ENCODE measurements at regions not wholly inside any gene's neighbourhood (a gene's known extent, or its start where the extent isn't known, plus 50 kb on each side); places are given as distances from the start of the nearest gene placed in this dataset.

DNA sequence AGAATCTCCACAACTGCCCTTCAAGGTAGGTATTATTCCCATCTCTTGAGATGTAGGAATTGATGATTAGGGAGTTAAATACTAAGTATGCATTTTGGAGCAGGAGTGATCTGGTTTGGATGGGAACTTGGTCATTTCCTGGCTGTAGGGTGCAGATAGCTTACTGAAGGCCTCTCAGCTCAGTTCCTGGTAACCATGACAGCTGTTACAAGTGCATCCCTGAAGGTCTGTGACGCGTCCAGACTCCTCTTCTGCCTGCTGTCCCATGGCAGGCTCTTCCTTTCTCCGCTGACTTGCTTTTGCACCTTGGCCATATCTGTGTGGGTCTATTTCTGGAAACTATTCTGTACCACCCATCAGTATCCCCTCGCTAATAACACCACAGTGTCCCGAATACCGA is 387.8 kb downstream of the ZNF536 start:
- Mint-ChIP-seq H3K27ac (ENCODE audit: low read depth, unreplicated experiment) (no peak overlapping the region), H3K36me3 (ENCODE audit: insufficient read depth, unreplicated experiment) (no peaks in the 10 kb centered on the region), H3K4me1 (ENCODE audit: insufficient read depth, unreplicated experiment) (no peaks in the 10 kb centered on the region), H3K9me3 (ENCODE audit: unreplicated experiment) (peaks cover 46% of the 10 kb centered on the region), H3K27me3 (ENCODE audit: insufficient read depth, unreplicated experiment) (no peaks in the 10 kb centered on the region), H3K4me3 (ENCODE audit: unreplicated experiment) (no peak overlapping the region)
- intact Hi-C loops (cut with micrococcal nuclease): no loop called here
- CTCF ChIA-PET: no interaction called here
- BruUV-seq (replicated peaks): no TSS peak
- no peak for DNase-seq (ENCODE audit: unreplicated experiment)
- POLR2A ChIA-PET: no interaction called here
- TF ChIP-seq, protein P1, sequence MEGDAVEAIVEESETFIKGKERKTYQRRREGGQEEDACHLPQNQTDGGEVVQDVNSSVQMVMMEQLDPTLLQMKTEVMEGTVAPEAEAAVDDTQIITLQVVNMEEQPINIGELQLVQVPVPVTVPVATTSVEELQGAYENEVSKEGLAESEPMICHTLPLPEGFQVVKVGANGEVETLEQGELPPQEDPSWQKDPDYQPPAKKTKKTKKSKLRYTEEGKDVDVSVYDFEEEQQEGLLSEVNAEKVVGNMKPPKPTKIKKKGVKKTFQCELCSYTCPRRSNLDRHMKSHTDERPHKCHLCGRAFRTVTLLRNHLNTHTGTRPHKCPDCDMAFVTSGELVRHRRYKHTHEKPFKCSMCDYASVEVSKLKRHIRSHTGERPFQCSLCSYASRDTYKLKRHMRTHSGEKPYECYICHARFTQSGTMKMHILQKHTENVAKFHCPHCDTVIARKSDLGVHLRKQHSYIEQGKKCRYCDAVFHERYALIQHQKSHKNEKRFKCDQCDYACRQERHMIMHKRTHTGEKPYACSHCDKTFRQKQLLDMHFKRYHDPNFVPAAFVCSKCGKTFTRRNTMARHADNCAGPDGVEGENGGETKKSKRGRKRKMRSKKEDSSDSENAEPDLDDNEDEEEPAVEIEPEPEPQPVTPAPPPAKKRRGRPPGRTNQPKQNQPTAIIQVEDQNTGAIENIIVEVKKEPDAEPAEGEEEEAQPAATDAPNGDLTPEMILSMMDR (IDR thresholded peaks at IDR 0.05; ENCODE audit: unreplicated experiment): no peak

DNA sequence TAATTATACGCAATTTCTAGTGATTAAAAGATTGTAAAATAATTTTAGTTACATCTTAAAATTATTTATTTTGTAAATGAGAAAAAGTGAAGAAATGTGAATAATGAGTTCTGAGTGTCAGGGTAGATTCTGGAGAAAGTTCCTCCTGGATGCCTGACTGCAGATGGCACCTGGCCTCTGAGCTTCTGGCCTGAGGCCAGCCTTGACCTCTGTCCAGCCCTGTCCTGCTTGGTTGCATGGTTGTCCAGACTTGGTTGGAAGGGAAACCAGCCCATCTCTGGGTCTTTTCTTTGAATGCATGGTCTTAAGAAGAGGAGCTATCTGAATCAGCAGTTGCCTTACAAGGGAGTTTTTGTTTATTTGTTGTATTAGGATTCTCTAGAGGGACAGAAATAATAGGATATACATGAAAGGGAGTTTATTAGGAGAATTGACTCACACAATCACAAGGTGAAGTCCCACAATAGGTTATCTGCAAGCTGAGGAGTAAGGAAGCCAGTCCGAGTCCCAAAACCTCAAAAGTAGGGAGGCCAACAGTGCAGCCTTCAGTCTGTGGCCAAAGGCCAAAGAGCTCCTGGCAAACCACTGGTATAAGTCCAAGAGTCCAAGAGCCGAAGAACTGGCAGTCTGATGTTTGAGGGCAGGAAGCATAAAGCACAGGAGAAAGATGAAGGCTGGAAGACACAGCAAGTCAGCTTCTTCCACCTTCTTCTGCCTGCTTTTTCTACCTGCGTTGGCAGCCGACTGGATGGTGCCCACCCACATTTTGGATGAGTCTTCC is 385.8 kb downstream of the ZNF536 start:
- TF ChIP-seq, protein P1 (IDR thresholded peaks at IDR 0.05; ENCODE audit: unreplicated experiment): no peak
- DNase-seq (ENCODE audit: unreplicated experiment): no peak
- Mint-ChIP-seq H3K9me3 (ENCODE audit: unreplicated experiment) (peaks cover 40% of the 10 kb centered on the region), H3K4me3 (ENCODE audit: unreplicated experiment) (no peak overlapping the region), H3K36me3 (ENCODE audit: insufficient read depth, unreplicated experiment) (no peaks in the 10 kb centered on the region), H3K27me3 (ENCODE audit: insufficient read depth, unreplicated experiment) (no peaks in the 10 kb centered on the region), H3K27ac (ENCODE audit: low read depth, unreplicated experiment) (no peak overlapping the region), H3K4me1 (ENCODE audit: insufficient read depth, unreplicated experiment) (no peaks in the 10 kb centered on the region)
- ChIA-PET POLR2A (no interaction called here), CTCF (no interaction called here)
- intact Hi-C loops (cut with micrococcal nuclease): no loop called here
- BruUV-seq (replicated peaks): no TSS peak

DNA sequence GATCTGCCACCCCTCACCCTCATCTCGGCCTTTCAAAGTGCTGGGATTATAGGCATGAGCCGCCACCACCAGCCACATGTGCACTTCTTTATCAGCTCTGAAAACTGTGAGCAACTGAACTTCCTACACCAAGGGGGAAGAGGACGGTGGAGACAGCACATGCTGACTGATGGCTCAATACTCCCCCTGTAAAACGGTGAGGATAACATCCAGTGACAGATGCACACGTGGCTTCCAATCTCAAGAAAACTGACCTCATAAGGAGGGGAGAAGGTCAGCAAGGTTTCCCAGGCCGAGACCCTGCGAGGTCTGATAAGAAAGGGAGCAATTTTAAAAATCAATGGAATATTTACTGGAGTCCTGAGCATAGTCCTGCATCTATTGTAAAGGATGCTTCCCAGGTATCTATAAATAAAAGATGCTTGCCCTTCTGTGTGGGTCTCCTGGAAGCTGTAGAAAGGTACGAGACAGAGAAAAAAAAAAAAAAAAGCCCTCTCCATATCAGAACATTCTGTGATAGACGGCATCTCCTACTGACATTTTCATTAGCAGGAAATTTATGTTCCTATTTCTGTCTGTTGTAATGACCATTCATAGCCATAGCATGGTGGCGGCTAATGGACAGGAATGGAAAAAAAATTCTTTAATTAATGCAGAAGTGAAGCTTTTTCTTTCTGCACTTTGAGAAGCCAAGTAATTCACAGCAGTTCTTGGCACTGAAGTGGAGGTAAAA is 385.1 kb downstream of the ZNF536 start:
- DNase-seq (ENCODE audit: unreplicated experiment): no peak
- no peaks in the 10 kb centered on the region for H3K27me3 Mint-ChIP-seq (ENCODE audit: insufficient read depth, unreplicated experiment)
- ChIA-PET CTCF (no interaction called here), POLR2A (no interaction called here)
- TF ChIP-seq, protein P1 (IDR thresholded peaks at IDR 0.05; ENCODE audit: unreplicated experiment): no peak
- peaks cover 40% of the 10 kb centered on the region for H3K9me3 Mint-ChIP-seq (ENCODE audit: unreplicated experiment)
- BruUV-seq (replicated peaks): no TSS peak
- H3K36me3 Mint-ChIP-seq (ENCODE audit: insufficient read depth, unreplicated experiment): no peaks in the 10 kb centered on the region
- H3K4me1 Mint-ChIP-seq (ENCODE audit: insufficient read depth, unreplicated experiment): no peaks in the 10 kb centered on the region
- H3K27ac Mint-ChIP-seq (ENCODE audit: low read depth, unreplicated experiment): no peak overlapping the region
- intact Hi-C loops (cut with micrococcal nuclease): no loop called here
- H3K4me3 Mint-ChIP-seq (ENCODE audit: unreplicated experiment): no peak overlapping the region

DNA sequence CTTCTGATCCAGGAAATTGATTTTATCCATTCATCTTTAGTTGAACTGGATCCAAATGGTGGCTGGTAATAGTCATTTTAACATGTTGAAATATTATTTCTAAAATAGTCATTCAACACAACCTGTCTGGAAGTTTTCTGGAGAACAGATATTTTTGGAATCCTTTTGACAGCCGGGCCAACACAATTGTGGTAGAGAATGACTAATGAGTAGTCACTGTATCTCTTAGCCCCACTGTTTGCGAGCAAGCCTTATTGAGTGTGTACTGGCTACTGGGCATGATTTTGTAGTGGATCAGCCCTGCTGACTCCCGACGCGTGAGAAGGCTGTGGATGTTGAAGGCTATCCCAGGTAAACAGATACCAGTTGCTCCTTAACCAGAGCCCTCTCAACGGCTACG is 383.4 kb downstream of the ZNF536 start:
- Mint-ChIP-seq H3K4me1 (ENCODE audit: insufficient read depth, unreplicated experiment) (no peaks in the 10 kb centered on the region), H3K27ac (ENCODE audit: low read depth, unreplicated experiment) (no peak overlapping the region), H3K36me3 (ENCODE audit: insufficient read depth, unreplicated experiment) (no peaks in the 10 kb centered on the region), H3K27me3 (ENCODE audit: insufficient read depth, unreplicated experiment) (no peaks in the 10 kb centered on the region), H3K9me3 (ENCODE audit: unreplicated experiment) (peaks cover 40% of the 10 kb centered on the region), H3K4me3 (ENCODE audit: unreplicated experiment) (no peak overlapping the region)
- DNase-seq (ENCODE audit: unreplicated experiment): no peak
- POLR2A ChIA-PET: no interaction called here
- no TSS peak for BruUV-seq (replicated peaks)
- TF ChIP-seq, protein P1 (IDR thresholded peaks at IDR 0.05; ENCODE audit: unreplicated experiment): no peak
- intact Hi-C loops (cut with micrococcal nuclease): no loop called here
- CTCF ChIA-PET: no interaction called here
